ENCODE measurements at regions not wholly inside any gene's neighbourhood (a gene's known extent, or its start where the extent isn't known, plus 50 kb on each side); places are given as distances from the start of the nearest gene placed in this dataset.

DNA sequence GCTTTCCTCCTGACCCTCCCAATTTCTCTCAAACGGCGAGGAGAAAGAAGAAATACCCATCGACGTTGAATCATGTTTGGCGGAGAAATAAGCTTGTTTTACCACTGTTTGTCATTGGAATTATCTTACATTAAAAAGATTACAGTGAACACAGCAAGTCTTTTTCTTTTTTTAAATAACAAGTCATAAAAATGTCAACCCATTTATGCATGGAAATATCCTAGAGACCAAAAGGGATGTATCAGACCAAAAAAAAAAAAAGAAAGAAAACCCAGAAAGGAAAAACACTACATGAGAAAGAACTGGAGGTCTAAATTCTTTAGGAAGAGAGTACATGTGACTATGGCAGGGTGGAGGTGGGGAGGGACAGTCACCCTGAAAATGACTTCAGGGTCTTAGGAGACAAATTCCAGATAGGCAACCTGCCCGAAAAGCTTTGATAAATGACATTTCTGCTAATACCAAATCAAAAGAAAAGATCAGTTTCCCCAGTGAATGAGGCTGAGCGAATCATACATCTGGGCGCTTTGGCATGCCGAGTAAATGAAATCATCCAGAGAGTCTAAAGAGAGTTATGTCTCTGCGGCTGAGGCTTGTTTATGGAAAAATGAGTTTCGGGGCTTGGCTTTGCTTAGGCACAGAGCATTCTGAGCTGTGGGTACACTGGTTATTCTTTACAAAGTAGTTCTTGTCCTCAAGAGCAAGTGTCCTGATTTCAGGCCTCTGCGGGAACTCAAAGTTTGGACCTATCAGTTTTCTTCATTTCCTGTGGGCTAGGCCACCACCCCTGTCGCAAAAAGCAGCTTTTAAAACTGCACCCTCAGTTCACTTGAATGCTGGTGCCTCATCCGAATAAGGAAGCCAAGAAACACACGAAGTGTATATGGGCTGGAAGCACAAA lies 110.1 kb upstream of the TGFBR2 start:
- TF ChIP-seq, protein P1, sequence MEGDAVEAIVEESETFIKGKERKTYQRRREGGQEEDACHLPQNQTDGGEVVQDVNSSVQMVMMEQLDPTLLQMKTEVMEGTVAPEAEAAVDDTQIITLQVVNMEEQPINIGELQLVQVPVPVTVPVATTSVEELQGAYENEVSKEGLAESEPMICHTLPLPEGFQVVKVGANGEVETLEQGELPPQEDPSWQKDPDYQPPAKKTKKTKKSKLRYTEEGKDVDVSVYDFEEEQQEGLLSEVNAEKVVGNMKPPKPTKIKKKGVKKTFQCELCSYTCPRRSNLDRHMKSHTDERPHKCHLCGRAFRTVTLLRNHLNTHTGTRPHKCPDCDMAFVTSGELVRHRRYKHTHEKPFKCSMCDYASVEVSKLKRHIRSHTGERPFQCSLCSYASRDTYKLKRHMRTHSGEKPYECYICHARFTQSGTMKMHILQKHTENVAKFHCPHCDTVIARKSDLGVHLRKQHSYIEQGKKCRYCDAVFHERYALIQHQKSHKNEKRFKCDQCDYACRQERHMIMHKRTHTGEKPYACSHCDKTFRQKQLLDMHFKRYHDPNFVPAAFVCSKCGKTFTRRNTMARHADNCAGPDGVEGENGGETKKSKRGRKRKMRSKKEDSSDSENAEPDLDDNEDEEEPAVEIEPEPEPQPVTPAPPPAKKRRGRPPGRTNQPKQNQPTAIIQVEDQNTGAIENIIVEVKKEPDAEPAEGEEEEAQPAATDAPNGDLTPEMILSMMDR (IDR thresholded peaks at IDR 0.05) = no peak
- TF ChIP-seq EZH2 (IDR thresholded peaks at IDR 0.05) (no peak), EZH2phosphoT487 (IDR thresholded peaks at IDR 0.05) (no peak)

Data from neural progenitor cell (in vitro differentiated cells).